ENCODE measurements at regions not wholly inside any gene's neighbourhood (a gene's known extent, or its start where the extent isn't known, plus 50 kb on each side); places are given as distances from the start of the nearest gene placed in this dataset.

DNA sequence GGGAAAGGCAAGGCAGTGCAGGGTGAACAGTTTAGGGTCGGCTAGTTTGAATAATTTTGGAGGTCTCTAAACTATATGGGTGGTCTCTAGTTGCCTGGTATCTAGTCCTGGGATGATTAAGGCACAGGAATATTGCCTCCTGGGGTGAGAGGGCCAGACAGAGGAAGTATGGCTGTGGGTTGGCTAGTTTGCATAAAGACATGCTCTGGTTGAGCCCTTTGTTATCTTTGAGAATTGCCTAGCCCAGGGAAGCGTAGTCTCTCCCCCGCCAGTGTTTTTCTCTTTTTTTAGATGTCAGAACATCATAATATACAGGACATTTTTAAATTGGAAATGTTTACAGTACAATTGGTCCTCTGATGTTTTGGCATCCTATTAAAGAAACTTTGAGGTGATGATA lies 163.5 kb downstream of the PWWP3B start:
- TF ChIP-seq USF2 (IDR thresholded peaks at IDR 0.05; ENCODE audit: low read depth, low read length): no peak
- TF ChIP-seq BHLHE40 (IDR thresholded peaks at IDR 0.05; ENCODE audit: low read depth, low read length): no peak
- TF ChIP-seq MXI1 (IDR thresholded peaks at IDR 0.05; ENCODE audit: borderline replicate concordance, low read depth, low read length): no peak
- no peak for ATAC-seq (ENCODE audit: low read depth)
- no peak overlapping the region for H4K8ac ChIP-seq (ENCODE audit: low read depth in 2 of 2, low read length in 2 of 2)
- no peak for DNase-seq
- no peaks in the 10 kb centered on the region for H4K20me1 ChIP-seq (ENCODE audit: insufficient read depth, low read length)
- no peak overlapping the region for H3K4me2 ChIP-seq (ENCODE audit: low read depth, low read length)
- no peak overlapping the region for H3K4me3 ChIP-seq (ENCODE audit: insufficient read depth, low read depth, low read length)
- no peak overlapping the region for H3K14ac ChIP-seq (replicated peaks; ENCODE audit: low read depth, low read length)
- H3K27me3 ChIP-seq (ENCODE audit: control insufficient read depth, insufficient read depth, low read length): peaks cover 4% of the 10 kb centered on the region; the same call in 1 of the 2 replicates
- H3K18ac ChIP-seq (ENCODE audit: low read depth, low read length): no peak overlapping the region
- H2AFZ ChIP-seq (replicated peaks; ENCODE audit: low read length, poor library complexity): no peak overlapping the region
- no peak overlapping the region for H2BK20ac ChIP-seq (ENCODE audit: low read depth, low read length)
- H3K27ac ChIP-seq (ENCODE audit: insufficient read depth, low read length): no peak overlapping the region
- no peak overlapping the region for H3K4ac ChIP-seq (ENCODE audit: low read depth, low read length)
- no peak overlapping the region for H2AK9ac ChIP-seq (replicated peaks; ENCODE audit: low read depth, low read length, poor library complexity)
- no peak overlapping the region for H3K9ac ChIP-seq (ENCODE audit: low read depth, low read length)
- no peaks in the 10 kb centered on the region for H3K4me1 ChIP-seq (ENCODE audit: control insufficient read depth, insufficient read depth, low read length)
- in situ Hi-C loops (cut with MboI; ENCODE audit: low sequenced_read_pairs) (no loop called here), dilution Hi-C loops (cut with HindIII; ENCODE audit: low sequenced_read_pairs, unreplicated experiment) (no loop called here), intact Hi-C loops (cut with micrococcal nuclease) (no loop called here)
- no peak overlapping the region for H4K91ac ChIP-seq (ENCODE audit: insufficient read depth, low read depth, low read length)
- ChIA-PET CTCF (no interaction called here), POLR2A (ENCODE audit: unreplicated experiment) (no interaction called here)
- H2BK5ac ChIP-seq (ENCODE audit: low read depth, low read length, poor library complexity, severe bottlenecking): no peak overlapping the region
- H3K56ac ChIP-seq (ENCODE audit: extremely low read depth, insufficient read depth, low read length): no peak overlapping the region
- H4K5ac ChIP-seq (ENCODE audit: low read depth, low read length): no peak overlapping the region
- no peaks in the 10 kb centered on the region for H3K9me3 ChIP-seq (ENCODE audit: control insufficient read depth, insufficient read depth, low read length)
- no peak overlapping the region for H2AK5ac ChIP-seq (ENCODE audit: low read depth, low read length)
- no peak overlapping the region for H2BK15ac ChIP-seq (ENCODE audit: low read depth, low read length)
- no peak overlapping the region for H2BK120ac ChIP-seq (ENCODE audit: low read depth, low read length)
- H3K9me1 ChIP-seq (ENCODE audit: insufficient read depth, low read length): no peaks in the 10 kb centered on the region
- 0% methylated on average over 1 of the region's 3 CpGs; no CpG with 5 or more reads in 1 of the 2 experiments for WGBS, 2 experiments (ENCODE audit: extremely low coverage in 2 of 2, insufficient read length in 1 of 2)
- no peaks in the 10 kb centered on the region for H3K79me1 ChIP-seq (ENCODE audit: low read depth in 1 of 2, low read length in 2 of 2)
- BruUV-seq (replicated peaks): no TSS peak
- H3K23ac ChIP-seq (ENCODE audit: low read depth, low read length): no peak overlapping the region
- no peaks in the 10 kb centered on the region for H3K36me3 ChIP-seq (ENCODE audit: control insufficient read depth, insufficient read depth, low read length)

Data from IMR-90 (cell line).